Ramos (cell line): ENCODE measurements at regions not wholly inside any gene's neighbourhood (a gene's known extent, or its start where the extent isn't known, plus 50 kb on each side); places are given as distances from the start of the nearest gene placed in this dataset.
"Not testable (repeated sequence)": the region's sequence is repeated elsewhere in the genome, so short reads cannot be mapped to it uniquely, and the experiment has no call there.

Experiments
- in situ Hi-C: fragments of 300-500 bp; cut with MboI; formaldehyde crosslinking; loops from one replicate; pipeline ENCODE4 v1.14.3; 2022; ENCODE audit warnings: low sequenced_read_pairs; ENCODE audit not compliant: unreplicated experiment

GRCh38 chr14:66228267-66228970 lies 257.8 kb upstream of the CCDC196 start:
- in situ Hi-C loops, result no loop called here

GRCh38 chr14:66231820-66232219 lies 254.4 kb upstream of the CCDC196 start:
- in situ Hi-C loops, result no loop called here

GRCh38 chr14:66233591-66233990 lies 252.6 kb upstream of the CCDC196 start:
- in situ Hi-C loops, result no loop called here

GRCh38 chr14:66234411-66234810 lies 251.8 kb upstream of the CCDC196 start:
- in situ Hi-C loops, result no loop called here

GRCh38 chr14:66237741-66238140 lies 248.4 kb upstream of the CCDC196 start:
- in situ Hi-C loops, result no loop called here

GRCh38 chr14:66238969-66239368 lies 247.2 kb upstream of the CCDC196 start:
- in situ Hi-C loops, result no loop called here

GRCh38 chr14:66239589-66239988 lies 246.6 kb upstream of the CCDC196 start:
- in situ Hi-C loops, result no loop called here

GRCh38 chr14:66240105-66240504 lies 246.1 kb upstream of the CCDC196 start:
- in situ Hi-C loops, result no loop called here

- in situ Hi-C loops, result no loop called here
These were observed 244.2 kb upstream of the CCDC196 start for GRCh38 chr14:66242001-66242400.

- in situ Hi-C loops, result no loop called here
These were observed 241.3 kb upstream of the CCDC196 start for GRCh38 chr14:66244834-66245233.

GRCh38 chr14:66247662-66248193 lies 238.4 kb upstream of the CCDC196 start:
- in situ Hi-C loops, result no loop called here

GRCh38 chr14:66248256-66248655 lies 237.9 kb upstream of the CCDC196 start:
- in situ Hi-C loops, result no loop called here

- in situ Hi-C loops, result no loop called here
These were observed 236.6 kb upstream of the CCDC196 start for GRCh38 chr14:66249544-66249943.

- in situ Hi-C loops, result no loop called here
These were observed 232.1 kb upstream of the CCDC196 start for GRCh38 chr14:66254038-66254437.

- in situ Hi-C loops, result no loop called here
These were observed 217.3 kb upstream of the CCDC196 start for GRCh38 chr14:66268802-66269334.

- in situ Hi-C loops, result no loop called here
These were observed 213.9 kb upstream of the CCDC196 start for GRCh38 chr14:66272221-66272620.

GRCh38 chr14:66273261-66273832 lies 212.8 kb upstream of the CCDC196 start:
- in situ Hi-C loops, result no loop called here

GRCh38 chr14:66278418-66278817 lies 207.8 kb upstream of the CCDC196 start:
- in situ Hi-C loops, result not testable (repeated sequence)

GRCh38 chr14:66281036-66281776 lies 205.0 kb upstream of the CCDC196 start:
- in situ Hi-C loops, result no loop called here

GRCh38 chr14:66284346-66284745 lies 201.8 kb upstream of the CCDC196 start:
- in situ Hi-C loops, result no loop called here

- in situ Hi-C loops, result no loop called here
These were observed 197.7 kb upstream of the CCDC196 start for GRCh38 chr14:66288511-66288910.
